ENCODE measurements at regions not wholly inside any gene's neighbourhood (a gene's known extent, or its start where the extent isn't known, plus 50 kb on each side); places are given as distances from the start of the nearest gene placed in this dataset.
"Not testable (repeated sequence)": the region's sequence is repeated elsewhere in the genome, so short reads cannot be mapped to it uniquely, and the experiment has no call there.

DNA sequence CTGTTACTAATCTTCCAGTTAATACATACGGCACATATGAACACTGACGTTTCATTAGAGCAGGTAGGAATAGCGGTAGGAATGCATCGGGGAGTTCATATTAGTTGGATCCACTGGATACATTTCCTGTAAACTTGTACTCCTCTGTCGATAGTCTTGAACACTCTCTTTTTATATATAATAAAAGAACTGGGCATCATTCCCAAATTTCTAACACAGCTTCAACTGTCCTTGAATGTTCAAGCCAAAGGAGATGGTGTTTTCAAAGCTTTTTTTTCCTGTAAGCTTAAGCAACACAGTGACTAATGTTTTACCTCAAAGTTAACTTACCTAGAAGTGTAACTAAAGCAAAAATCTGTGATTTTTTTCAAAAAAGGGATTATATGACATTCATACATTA lies 195.3 kb downstream of the UTRN start:
- DNase-seq, result no peak

DNA sequence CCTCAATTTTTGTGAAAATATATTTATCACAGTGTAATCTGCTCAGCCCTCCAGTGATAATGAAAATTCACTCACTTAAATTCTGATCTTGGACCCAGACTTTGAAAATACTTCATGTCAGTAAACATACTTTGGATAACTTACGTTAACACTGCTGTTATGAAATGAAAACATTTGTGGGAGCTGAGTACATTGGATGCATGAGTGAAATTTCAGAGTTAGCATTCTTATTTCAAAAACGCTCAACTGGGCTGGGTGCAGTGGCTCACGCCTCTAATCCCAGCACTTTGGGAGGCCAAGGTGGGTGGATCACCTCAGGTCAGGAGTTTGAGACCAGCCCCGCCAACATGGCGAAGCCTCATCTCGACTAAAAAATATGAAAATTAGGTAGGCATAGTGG lies 196.4 kb downstream of the UTRN start:
- no peak for DNase-seq

DNA sequence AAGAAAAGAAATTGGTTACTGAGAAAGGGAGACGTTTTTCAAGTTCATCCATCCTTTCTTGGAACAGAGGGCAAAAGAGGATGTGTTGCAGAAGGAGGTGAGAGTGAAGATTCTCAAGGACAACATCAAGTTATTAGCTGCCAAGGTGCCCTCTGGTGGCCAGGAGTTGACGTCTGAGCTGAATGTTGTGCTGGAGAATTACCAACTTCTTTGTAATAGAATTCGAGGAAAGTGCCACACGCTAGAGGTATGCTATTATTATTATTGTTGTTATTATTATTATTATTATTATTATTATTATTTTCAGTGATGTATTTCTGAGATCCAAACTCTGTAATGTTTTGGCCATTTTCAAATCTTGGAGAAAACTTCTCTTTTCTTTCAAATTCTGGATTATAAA lies 197.0 kb downstream of the UTRN start:
- no peak for DNase-seq

DNA sequence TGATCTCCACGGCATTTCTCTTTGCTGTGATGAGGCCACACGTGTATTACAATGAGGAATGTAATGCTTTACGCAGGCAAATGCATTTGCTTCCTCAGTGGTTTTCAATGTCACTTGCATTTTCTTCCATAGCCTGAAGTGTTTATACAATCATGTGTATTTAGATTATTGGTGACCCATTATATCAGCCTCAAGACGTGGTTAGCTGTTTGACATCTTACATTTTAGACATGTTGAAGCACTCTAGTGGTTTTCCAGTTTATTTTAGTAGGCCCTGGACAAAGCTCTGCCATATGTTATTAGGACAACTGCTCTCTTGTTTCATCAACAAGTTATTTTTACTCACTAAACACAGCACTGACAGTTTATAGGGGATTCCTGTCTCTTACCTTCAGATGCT lies 200.4 kb downstream of the UTRN start:
- no peak for DNase-seq

DNA sequence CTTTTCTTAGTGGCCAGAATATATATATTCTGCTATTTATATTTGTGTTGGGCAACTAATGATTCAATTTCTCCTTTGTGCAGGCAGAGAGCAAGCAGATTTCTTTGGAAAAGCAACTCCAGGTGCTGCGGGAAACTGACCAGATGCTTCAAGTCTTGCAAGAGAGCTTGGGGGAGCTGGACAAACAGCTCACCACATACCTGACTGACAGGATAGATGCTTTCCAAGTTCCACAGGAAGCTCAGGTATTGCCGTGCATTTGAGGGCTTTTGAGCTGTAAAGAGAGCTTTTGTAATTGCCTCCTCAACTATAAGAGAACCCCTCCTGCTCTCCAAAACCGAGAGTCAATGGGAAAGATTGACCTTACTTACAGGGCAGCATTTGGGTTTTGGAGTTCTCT lies 203.5 kb downstream of the UTRN start:
- DNase-seq, result no peak

DNA sequence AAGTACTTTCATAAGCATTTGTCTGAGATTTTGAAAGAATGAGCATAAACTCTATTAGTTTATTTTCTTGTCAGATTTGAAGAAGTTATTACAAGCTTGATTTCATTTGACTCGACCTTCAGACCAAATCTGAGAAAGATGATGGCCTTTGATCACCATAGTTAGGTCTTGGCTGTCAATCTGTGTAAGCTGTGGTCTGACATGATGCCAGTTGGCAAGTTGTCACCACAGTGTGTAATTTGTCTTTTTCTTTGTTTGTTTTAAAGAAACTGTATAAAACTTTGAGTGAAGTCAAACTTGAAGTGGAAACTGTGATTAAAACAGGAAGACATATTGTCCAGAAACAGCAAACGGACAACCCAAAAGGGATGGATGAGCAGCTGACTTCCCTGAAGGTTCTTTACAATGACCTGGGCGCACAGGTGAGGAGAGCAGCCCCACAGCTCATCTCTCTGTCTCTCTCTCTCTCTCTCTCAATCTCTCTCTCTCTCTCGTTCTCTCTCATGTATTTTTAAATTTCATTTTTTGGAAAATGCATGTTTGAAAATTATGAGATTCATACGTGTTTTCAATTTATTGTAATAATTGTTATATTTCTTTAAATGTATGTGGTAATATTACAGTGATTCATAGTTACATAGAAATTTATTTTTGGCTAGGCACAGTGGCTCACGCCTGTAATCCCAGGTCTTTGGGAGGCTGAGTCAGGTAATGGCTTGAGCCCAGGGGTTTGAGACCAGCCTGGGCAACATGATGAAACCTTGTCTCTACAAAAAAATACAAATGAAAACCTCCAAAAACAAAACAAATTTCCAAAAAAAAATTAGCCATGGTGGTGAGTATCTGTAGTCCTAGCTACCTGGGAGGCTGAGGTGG lies 208.1 kb downstream of the UTRN start:
- no peak for DNase-seq

DNA sequence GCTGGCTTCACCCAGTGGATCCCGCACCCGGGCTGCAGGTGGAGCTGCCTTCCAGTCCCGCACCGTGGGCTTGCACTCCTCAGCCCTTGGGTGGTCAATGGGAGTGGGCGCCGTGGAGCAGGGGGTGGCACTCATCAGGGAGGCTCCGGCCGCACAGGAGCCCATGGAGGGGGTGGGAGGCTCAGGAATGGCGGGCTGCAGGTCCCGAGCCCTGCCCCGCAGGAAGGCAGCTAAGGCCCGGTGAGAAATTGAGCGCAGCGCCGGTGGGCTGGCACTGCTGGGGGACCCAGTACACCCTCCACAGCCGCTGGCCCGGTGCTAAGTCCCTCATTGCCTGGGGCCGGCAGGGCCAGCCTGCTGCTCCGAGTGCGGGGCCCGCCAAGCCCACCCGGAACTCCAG lies 209.9 kb downstream of the UTRN start:
- DNase-seq, result not testable (repeated sequence)

DNA sequence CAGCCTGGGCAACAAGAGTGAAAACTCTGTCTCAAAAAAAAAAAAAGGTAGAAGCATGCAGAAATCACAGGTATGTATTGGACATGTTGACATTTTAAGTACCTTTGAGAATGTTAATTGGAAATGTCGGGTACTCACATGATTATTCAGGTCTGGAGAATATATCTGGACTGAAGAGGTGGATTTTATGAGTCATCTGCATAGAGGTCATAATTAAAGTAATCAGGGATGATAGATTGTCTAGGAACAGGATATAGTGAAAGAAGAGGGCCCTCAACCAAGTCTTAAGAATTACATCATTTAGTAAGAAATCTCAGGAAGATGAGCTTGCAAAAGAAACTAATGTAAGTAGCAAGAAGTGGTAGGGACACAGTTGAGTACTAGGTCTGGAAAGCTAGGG lies 212.5 kb downstream of the UTRN start:
- no peak for DNase-seq

DNA sequence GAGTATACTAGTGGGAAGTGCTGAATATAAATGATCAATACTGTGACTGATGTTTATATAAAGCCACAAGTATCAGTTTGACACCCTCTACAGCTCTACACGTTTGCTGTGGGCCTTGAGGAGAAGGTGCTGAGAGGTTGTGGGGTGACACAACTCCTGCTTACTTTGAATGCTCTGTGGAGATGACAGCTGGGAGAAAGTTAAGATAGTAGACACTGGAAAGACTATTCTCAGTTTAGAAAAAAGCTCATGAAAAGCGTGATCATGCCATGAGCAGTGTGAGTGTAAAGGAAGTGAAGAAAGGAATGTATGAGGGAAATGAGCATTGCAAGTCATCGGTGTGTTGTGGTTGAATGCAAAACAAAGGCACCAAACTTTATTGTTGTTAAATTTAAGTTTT lies 215.8 kb downstream of the UTRN start:
- DNase-seq, result no peak

DNA sequence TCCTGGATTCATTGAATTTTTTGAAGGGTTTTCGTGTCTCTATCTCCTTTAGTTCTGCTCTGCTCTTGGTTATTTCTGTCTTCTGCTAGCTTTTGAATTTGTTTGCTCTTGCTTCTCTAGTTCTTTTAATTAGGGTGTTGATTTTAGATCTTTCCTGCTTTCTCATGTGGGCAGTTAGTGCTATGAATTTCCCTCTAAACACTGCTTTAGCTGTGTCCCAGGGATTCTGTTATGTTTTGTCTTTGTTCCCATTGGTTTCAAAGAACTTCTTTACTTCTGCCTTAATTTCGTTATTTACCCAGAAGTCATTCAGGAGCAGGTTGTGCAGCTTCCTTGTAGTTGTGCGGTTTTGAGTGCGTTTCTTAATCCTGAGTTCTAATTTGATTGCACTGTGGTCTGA lies 220.1 kb downstream of the UTRN start:
- DNase-seq, result not testable (repeated sequence)

DNA sequence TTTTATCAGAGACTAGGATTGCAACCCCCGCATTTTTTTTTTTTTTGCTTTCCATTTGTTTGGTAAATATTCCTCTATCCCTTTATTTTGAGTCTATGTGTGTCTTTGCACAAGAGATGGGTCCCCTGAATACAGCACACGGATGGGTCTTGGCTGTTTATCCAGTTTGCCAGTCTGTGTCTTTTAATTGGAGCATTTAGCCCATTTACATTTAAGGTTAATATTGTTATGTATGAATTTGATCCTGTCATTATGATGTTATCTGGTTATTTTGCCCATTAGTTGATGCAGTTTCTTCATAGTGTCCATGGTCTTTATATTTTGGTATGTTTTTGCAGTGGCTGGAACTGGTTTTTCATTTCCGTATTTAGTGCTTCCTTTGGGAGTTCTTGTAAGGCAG lies 220.9 kb downstream of the UTRN start:
- not testable (repeated sequence) for DNase-seq

DNA sequence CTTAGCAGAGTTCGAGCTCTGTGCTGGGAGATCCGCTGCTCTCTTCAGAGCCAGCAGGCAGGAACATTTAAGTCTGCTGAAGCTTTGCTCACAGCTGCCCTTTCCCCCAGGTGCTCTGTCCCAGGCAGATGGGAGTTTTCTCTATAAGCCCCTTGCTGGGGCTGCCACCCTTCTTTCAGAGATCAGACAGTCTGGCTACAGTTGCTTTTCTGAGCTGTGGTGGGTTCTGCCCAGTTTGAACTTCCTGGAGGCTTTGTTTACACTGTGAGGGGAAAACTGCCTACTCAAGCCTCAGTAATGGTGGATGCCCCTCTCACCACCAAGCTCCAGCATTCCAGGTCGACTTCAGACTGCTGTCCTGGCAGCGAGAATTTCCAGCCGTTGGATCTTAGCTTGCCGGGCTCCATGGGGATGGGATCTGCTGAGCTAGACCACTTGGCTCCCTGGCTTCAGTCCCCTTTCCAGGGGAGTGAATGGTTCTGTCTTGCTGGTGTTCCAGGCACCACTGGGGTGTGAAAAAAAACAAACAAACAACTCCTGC lies 222.7 kb downstream of the UTRN start:
- DNase-seq, result not testable (repeated sequence)

DNA sequence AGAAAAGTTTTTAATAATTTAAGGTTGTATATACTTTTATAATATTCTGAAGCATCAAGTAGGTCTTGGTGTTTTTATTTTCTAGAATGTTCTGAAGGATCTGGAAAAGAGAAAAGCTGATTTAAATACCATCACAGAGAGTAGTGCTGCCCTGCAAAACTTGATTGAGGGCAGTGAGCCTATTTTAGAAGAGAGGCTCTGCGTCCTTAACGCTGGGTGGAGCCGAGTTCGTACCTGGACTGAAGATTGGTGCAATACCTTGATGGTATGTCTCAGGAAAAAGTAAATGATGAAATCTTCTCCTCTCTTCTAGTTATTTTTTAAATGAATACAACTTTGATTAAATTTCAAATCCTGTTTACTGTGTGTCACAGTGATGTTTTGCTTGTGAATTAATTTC lies 225.7 kb downstream of the UTRN start:
- DNase-seq, result no peak

DNA sequence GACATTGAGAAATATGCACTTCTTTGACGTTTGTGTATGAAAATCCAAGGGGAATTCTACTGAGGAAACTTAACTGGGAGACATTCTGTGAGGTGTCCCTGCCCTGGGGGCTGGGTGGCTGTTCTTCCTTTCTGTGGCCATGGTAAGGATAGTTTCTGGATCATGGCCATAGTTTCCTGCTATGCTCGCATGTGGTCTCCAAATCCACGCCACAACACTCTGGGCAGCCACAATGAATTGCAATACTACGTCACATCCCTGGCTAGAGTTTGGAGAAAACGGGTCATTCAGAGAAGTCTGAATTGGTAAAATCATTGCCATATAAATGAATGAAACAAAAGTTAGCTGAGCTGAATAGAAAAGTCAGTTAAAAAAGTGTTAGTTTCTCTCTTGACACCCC lies 230.6 kb downstream of the UTRN start:
- no peak for DNase-seq

DNA sequence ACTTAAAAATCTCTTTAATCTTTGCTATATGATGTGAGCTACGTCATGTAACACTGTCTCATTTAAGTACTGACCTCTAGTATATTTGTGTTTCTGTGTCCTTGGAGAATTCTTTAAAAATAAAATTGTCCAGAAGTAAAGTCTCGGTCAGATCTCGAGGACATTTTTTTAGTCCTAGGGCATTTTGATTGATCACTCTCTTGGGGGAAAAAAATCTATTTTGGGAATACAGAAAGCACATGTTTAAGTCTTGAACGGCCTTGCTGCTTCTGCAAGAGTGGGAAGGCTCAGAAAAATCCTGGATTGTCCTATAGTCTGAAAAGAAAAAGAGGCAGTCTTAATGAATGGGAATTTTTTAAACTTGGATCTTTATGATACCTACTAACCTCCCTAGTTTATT lies 234.3 kb downstream of the UTRN start:
- no peak for DNase-seq

DNA sequence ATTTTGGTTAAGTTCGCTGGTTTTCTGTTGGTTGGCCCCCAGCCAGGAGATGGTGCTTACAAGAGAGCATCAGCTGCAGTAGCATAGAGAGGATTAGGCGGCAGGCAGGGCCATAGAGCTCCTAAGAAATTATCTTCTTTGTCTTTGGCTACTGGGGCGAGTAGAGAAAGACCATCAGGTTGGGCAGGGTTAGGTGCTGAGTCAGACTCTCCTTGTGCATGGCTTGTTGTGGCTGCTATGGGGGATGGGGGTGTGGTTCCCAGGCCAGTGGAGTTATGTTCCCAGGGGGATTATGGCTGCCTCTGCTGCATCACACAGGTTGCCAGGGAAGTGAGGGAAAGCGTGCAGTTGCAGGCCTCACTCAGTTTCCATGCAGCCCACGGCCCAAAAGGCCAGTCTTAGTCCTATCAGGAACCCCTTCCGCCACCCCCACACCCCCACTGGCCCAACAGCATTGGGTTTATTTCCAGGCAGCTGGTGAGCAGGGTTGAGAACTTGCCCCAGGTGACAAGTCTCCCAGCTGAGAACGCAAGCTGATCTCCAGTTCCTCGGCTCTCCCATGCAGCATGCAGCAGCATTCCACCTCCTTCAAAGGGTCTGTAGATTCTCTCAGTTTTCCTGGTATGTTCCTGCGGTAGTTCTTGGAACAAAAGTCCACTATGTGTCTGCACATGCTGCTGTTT lies 243.7 kb downstream of the UTRN start:
- no peak for DNase-seq

DNA sequence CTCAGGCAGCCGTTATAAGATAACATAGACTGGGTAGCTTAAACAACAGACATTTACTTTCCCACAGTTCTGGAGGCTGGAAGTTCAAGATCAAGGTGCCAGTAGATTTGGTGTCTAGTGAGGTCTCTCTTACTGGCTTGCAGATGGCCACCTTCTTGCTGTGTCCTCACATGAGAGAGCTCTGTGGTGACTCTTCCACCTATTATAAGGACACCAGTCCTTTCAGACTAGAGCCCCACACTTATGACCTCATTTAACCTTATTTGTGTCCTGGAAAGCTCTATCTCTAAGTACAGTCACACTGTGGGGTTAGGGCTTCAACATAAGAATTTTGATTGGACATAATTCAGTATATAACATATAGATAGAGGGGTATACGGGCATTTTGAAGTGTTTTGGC lies 245.0 kb downstream of the UTRN start:
- DNase-seq, result no peak

DNA sequence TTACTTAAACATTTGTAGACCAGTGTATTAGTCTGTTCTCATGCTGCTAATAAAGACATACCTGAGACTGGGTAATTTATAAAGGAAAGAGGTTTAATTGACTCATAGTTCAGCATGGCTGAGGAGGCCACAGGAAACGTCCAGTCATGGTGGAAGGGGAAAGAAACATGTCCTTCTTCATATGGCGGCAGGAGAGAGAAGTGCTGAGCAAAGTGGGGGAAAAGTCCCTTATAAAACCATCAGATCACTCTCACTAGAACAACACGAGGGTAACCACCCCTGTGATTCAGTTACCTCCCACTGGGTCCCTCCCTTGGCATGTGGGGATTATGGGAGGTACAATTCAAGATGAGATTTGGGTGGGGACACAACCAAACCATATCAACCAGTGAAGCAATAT lies 247.1 kb downstream of the UTRN start:
- DNase-seq, result not testable (repeated sequence)

DNA sequence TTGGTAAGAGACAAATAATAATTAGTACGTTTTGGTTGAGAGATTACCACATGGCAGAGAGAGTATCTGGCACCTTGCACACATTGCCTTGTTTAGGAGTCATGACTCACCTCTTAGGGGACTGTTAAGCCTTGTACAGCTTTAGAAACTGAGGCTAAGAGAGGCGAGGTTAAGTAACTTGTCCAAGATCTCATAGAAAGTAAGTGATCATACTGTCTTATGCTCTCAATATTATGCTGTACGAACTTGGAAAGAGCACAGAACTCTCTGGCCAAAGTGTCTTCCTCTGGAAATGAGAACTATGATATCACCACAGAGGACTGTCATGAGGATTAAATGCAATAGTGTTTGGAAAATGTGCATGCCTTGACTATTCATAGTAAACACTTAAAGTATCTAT lies 249.0 kb downstream of the UTRN start:
- no peak for DNase-seq

DNA sequence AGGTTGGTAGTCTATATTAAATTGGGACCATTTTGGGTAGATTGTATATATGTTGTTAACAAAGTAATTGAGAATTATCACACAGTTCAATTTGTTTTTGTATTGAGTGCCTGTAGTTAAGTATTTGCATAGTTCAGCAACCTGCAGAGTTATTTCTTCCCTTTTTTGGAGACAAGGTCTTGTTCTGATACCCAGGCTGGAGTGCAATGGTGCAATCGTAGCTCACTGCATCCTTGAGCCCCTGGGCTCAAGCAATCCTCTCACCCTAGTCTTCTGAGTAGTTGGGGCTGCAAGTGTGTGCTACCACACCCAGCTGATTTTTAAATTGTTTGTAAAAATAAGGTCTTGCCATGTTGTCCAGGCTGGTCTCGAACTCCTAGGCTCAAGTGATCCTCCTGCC lies 250.5 kb downstream of the UTRN start:
- no peak for DNase-seq

DNA sequence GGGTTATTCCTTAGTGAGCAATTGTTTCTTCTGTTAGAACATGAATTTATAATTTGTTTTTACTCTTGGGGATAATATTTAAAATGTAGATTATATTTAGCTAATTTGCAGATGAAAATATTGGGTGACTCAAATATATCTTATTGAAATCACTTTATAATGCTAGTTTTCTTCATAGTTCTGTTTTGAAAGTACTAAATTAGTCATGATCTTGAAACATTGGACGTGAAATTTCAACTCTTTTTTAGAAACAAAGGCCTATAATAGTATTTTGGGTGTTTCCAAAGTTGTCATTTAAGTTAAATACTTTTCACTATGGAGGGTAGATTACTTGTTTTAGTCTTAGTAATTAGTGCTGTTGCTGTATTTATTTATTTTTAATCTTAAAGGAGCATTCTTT lies 250.9 kb downstream of the UTRN start:
- no peak for DNase-seq

DNA sequence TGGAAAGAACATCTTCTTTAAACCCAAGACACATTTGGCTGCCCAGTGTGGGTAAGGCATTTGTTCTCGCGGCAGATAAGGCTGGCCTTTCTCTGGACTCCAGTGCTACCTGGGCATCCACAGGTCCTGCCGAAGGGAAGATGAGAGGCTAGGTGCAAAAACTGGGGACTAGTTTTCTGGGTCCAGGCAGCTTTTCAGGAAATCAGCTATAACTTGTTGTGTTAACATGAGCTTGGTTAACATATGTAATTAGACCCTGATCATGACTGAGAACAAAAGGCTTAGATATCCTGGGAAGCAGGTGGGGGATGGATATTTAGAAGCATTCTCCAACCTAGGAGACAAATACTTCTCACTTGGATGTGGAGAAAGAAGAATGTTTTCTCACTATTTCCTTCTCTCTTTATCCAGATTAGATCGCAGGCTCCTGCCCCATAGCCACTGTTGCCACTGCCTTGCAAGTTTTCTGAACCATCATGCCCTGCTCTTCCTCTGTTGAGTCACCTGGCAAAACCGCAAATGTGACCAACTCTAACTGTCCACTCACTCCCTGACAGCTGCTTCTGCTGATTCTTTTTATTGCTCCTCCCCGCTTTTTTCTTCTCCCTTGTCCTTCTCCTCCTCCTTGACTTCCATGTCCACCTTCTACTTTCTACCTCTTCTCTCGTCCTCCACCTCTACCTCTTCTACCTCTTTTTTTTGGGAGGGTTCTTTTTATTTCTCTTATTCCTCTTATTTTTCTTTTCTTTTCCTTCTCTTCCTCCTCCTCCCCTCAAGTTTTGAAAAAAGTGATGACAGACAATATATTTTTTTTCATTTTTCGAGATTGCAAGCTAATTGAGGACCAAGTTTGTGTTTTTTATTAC lies 258.1 kb downstream of the UTRN start:
- DNase-seq, result no peak

DNA sequence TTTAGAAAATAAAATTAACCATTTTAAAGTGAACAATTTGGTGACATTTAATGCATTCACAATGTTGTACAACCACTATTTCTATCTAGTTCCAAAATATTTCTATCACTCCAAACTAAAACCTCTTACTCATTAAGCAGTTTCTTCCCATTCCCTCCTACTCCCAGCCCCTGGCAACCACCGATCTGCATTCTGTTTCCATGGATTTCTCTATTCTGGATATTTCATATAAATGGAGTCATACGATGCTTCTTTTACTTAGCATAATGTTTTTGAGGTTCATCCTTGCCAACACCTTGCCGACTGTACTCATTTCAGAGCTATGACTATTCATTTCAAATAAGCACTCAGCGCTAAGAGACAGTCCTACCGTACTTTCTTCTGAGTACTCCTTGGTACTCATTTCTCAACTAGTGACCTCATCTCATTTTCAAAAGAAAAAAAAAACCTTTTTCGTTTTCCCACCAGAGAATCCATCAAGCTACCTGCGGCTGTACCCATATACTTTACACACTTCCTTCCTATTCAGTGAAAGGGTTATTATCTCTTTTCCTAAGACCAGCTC lies 259.2 kb downstream of the UTRN start:
- DNase-seq, result no peak

Data from SHP77 treated with DMSO at 0.1 percent for 48 hours (cell line).